PC-9 (cell line): ENCODE measurements at regions not wholly inside any gene's neighbourhood (a gene's known extent, or its start where the extent isn't known, plus 50 kb on each side); places are given as distances from the start of the nearest gene placed in this dataset.

Source experiments
- BruUV-seq: library from RNA; stranded (reverse); fragments of 400-500 nt; replicated peaks from 2 replicates; lab custom pipeline; 2021; lab: Mats Ljungman, UMichigan
- CTCF ChIA-PET: fragments of 300-600 bp; sonication (Branson Sonifier 250); formaldehyde crosslinking; loops from one replicate; lab custom pipeline; 2022; ENCODE audit warnings: antibody characterized with exemption; lab: Charles Lee
- POLR2A ChIA-PET: fragments of 300-600 bp; sonication (Branson Sonifier 250); formaldehyde crosslinking; loops from one replicate; lab custom pipeline; 2022; ENCODE audit warnings: antibody characterized with exemption; ENCODE audit not compliant: unreplicated experiment; lab: Charles Lee
- DNase-seq, 2 experiments: peaks; one replicate each; pipeline versions ENCODE4 v3.0.0 to v3.0.0-alpha.2; 2015 to 2022; ENCODE audit warnings: mixed read lengths in 1 of 2
- H2AFZ ChIP-seq: fragments of 200-600 bp; sonication (generic); 2 replicates; pipeline ENCODE4 v1.8.1; 2017; ENCODE audit warnings: antibody characterized with exemption
- H3F3A ChIP-seq: fragments of 200-600 bp; sonication (generic); 2 replicates; pipeline ENCODE4 v1.8.1; 2017; ENCODE audit warnings: antibody characterized with exemption, mild to moderate bottlenecking, low read depth; ENCODE audit not compliant: insufficient read depth
- H3K27ac ChIP-seq: fragments of 200-600 bp; sonication (generic); 2 replicates; pipeline ENCODE4 v1.6.1; 2016; ENCODE audit warnings: mixed run types
- H3K27me3 ChIP-seq: fragments of 200-600 bp; sonication (generic); 2 replicates; pipeline ENCODE4 v1.6.1; 2016; ENCODE audit warnings: low read depth, mixed run types; ENCODE audit not compliant: insufficient read depth
- H3K36me3 ChIP-seq: fragments of 200-600 bp; sonication (generic); 2 replicates; pipeline ENCODE4 v1.6.1; 2016; ENCODE audit warnings: low read depth, mixed run types
- H3K4me1 ChIP-seq: fragments of 200-600 bp; sonication (generic); replicated peaks from 2 replicates; pipeline ENCODE4 v1.6.1; 2016; ENCODE audit warnings: mixed run types; ENCODE audit not compliant: insufficient read depth
- H3K4me2 ChIP-seq: fragments of 200-600 bp; sonication (generic); 2 replicates; pipeline ENCODE4 v1.6.1; 2017; ENCODE audit warnings: mixed run types
- H3K4me3 ChIP-seq: fragments of 200-600 bp; sonication (generic); 2 replicates; pipeline ENCODE4 v1.6.1; 2016; ENCODE audit warnings: mixed run types
- H3K79me2 ChIP-seq: fragments of 200-600 bp; sonication (generic); 2 replicates; pipeline ENCODE4 v1.6.1; 2017; ENCODE audit warnings: low read depth, mixed run types
- H3K9me2 ChIP-seq: fragments of 200-600 bp; sonication (generic); 2 replicates; pipeline ENCODE4 v1.8.1; 2017; ENCODE audit warnings: mild to moderate bottlenecking; ENCODE audit not compliant: insufficient read depth
- H3K9me3 ChIP-seq: fragments of 200-600 bp; sonication (generic); 2 replicates; pipeline ENCODE4 v1.8.1; 2016; ENCODE audit warnings: low read depth; ENCODE audit not compliant: insufficient read depth
- H4K20me1 ChIP-seq: fragments of 200-600 bp; sonication (generic); 2 replicates; pipeline ENCODE4 v1.8.1; 2017; ENCODE audit not compliant: insufficient read depth
- EZH2 ChIP-seq: fragments of 200-600 bp; sonication (generic); IDR thresholded peaks from 2 replicates; pipeline ENCODE4 v1.8.0; 2017; ENCODE audit warnings: antibody characterized with exemption, low read depth
- intact Hi-C: fragments of 100-400 bp; cut with micrococcal nuclease; formaldehyde crosslinking; loops from one replicate; pipeline ENCODE4 v1.10.0; 2022; ENCODE audit not compliant: unreplicated experiment
- TF ChIP-seq, protein P1 (sequence below): fragments of 200-600 bp; sonication (generic); conservative IDR thresholded peaks from 2 replicates; pipeline ENCODE4 v1.6.1; 2017; ENCODE audit warnings: mixed run types, antibody characterized with exemption, mild to moderate bottlenecking, moderate library complexity

DNA sequence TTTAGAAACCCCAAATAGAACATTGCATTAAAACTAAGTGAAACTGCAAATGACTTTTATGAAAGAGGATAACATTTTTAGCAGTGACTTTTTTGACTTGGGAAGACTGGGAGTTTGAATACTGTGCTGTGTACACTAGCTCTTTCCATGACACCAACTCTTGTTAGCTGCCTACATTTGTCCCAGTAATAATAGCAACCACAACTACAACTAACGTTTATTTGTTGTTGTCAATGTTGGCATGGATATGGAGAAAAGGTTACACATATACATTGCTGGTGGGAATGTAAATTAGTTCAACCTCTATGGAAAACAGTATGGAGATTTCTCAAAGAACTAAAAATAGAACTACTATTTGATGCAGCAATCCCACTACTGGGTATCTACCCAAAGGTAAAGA lies 329.6 kb upstream of the ADAMTS9 start:
- Histone ChIP-seq H3K9me3 (no peaks in the 10 kb centered on the region), H3K79me2 (no peaks in the 10 kb centered on the region), H3K4me3 (no peak overlapping the region), H3K27me3 (no peaks in the 10 kb centered on the region), H4K20me1 (no peaks in the 10 kb centered on the region), H3K4me2 (no peak overlapping the region), H2AFZ (no peak overlapping the region), H3K4me1 (peaks cover 23% of the 10 kb centered on the region), H3F3A (no peaks in the 10 kb centered on the region), H3K27ac (no peak overlapping the region), H3K9me2 (no peaks in the 10 kb centered on the region), H3K36me3 (no peaks in the 10 kb centered on the region)
- no peak for DNase-seq
- TF ChIP-seq, protein P1, sequence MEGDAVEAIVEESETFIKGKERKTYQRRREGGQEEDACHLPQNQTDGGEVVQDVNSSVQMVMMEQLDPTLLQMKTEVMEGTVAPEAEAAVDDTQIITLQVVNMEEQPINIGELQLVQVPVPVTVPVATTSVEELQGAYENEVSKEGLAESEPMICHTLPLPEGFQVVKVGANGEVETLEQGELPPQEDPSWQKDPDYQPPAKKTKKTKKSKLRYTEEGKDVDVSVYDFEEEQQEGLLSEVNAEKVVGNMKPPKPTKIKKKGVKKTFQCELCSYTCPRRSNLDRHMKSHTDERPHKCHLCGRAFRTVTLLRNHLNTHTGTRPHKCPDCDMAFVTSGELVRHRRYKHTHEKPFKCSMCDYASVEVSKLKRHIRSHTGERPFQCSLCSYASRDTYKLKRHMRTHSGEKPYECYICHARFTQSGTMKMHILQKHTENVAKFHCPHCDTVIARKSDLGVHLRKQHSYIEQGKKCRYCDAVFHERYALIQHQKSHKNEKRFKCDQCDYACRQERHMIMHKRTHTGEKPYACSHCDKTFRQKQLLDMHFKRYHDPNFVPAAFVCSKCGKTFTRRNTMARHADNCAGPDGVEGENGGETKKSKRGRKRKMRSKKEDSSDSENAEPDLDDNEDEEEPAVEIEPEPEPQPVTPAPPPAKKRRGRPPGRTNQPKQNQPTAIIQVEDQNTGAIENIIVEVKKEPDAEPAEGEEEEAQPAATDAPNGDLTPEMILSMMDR, result no peak
- no peak for TF ChIP-seq EZH2
- POLR2A ChIA-PET, result interaction anchor here (0.6 kb wide), 1 partner anchor 65 kb away, joined by 3 read pairs; no protein-coding TSS in a partner anchor
- no TSS peak for BruUV-seq
- CTCF ChIA-PET, result no interaction called here
- intact Hi-C loops, result loop anchor here (5.0 kb wide), 1 partner anchor 330 kb away; the partner anchor contains the start of gene ADAMTS9

DNA sequence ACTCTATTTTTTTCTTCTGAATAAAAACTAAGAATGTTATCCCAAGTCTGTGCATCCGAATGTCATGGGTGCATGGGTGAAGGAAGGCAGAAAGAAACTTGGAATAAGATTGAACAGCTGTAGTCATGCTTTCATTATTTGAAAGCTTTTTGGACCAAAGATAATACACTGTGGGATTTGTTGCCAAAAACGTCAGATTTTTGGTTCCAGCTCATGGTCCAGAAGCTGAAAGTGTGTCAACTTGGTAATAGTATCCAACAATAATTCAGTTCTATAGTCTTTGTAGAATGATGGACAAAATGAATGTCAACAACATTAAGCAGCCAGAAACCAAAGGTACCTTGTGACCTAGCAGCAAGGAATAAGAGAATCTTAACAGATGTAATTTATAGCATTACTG lies 327.9 kb upstream of the ADAMTS9 start:
- no TSS peak for BruUV-seq

DNA sequence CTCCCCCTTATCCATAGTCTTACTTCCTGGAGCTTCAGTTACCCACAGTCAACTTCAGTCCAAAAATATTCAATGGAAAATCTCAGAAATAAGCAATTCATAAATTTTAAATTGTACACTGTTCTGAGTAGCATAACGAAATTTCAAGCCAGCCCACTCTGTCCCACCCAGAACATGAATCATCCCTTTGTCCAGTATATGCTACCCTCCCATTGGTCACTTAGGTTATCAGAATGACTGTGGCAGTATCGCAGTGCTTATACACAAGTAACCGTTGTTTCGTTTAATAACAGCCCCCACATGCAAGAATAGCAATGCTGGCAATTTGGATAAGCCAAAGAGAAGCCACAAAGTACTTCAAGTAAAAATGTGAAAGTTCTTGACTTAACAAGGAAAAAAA lies 325.3 kb upstream of the ADAMTS9 start:
- no peak overlapping the region for H3K4me2 ChIP-seq
- no TSS peak for BruUV-seq
- ChIA-PET POLR2A (no interaction called here), CTCF (no interaction called here)
- no peaks in the 10 kb centered on the region for H3K9me2 ChIP-seq
- no peak overlapping the region for H3K27ac ChIP-seq
- H3K27me3 ChIP-seq, result no peaks in the 10 kb centered on the region
- H2AFZ ChIP-seq, result no peak overlapping the region
- H3K4me3 ChIP-seq, result no peak overlapping the region
- H3F3A ChIP-seq, result no peaks in the 10 kb centered on the region
- intact Hi-C loops, result no loop called here
- no peak for DNase-seq
- no peak for TF ChIP-seq EZH2
- TF ChIP-seq, protein P1, result no peak
- no peaks in the 10 kb centered on the region for H3K9me3 ChIP-seq
- peaks cover under 1% of the 10 kb centered on the region for H3K4me1 ChIP-seq
- H3K36me3 ChIP-seq, result no peaks in the 10 kb centered on the region
- no peaks in the 10 kb centered on the region for H4K20me1 ChIP-seq
- H3K79me2 ChIP-seq, result no peaks in the 10 kb centered on the region

More for the DNA sequence above, 327.9 kb upstream of the ADAMTS9 start:
- POLR2A ChIA-PET, result no interaction called here
- intact Hi-C loops, result loop anchor here (5.0 kb wide), 1 partner anchor 328 kb away; the partner anchor contains the start of gene ADAMTS9
- peaks cover 23% of the 10 kb centered on the region for H3K4me1 ChIP-seq
- DNase-seq, result no peak
- H2AFZ ChIP-seq, result no peak overlapping the region
- H3K27me3 ChIP-seq, result no peaks in the 10 kb centered on the region
- TF ChIP-seq EZH2, result no peak
- TF ChIP-seq, protein P1, result no peak
- H3K9me3 ChIP-seq, result no peaks in the 10 kb centered on the region
- H3K9me2 ChIP-seq, result no peaks in the 10 kb centered on the region
- H3K27ac ChIP-seq, result no peak overlapping the region
- H3K4me2 ChIP-seq, result no peak overlapping the region
- no peaks in the 10 kb centered on the region for H3F3A ChIP-seq
- CTCF ChIA-PET, result no interaction called here
- no peaks in the 10 kb centered on the region for H3K79me2 ChIP-seq
- no peaks in the 10 kb centered on the region for H4K20me1 ChIP-seq
- no peaks in the 10 kb centered on the region for H3K36me3 ChIP-seq
- H3K4me3 ChIP-seq, result no peak overlapping the region
